IPS-NIHi7 (cell line): ENCODE measurements at regions not wholly inside any gene's neighbourhood (a gene's known extent, or its start where the extent isn't known, plus 50 kb on each side); places are given as distances from the start of the nearest gene placed in this dataset.
"Not testable (repeated sequence)": the region's sequence is repeated elsewhere in the genome, so short reads cannot be mapped to it uniquely, and the experiment has no call there.

ENCODE experiments used
- DNase-seq: peaks from one replicate; pipeline ENCODE4 v3.0.0; 2012; ENCODE audit warnings: mixed read lengths; ENCODE audit errors: extremely low spot score

DNA sequence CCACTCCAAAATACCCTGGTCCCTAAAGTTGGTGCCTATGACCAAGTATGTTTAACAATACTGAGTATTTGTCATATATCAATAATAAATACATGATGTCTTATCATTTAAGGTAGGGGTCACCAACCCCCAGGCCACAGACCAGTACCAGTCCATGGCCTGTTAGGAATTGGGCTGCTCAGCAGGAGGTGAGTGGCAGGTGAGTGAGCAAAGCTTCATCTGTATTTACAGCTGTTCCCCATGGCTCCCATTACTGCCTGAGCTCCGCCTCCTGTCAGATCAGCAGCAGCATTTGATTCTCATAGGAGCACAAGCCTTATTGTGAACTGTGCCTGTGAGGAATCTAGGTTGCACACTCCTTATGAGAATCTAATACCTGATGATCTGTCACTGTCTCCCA, 126.2 kb downstream of the HNRNPD start:
- DNase-seq, result no peak

DNA sequence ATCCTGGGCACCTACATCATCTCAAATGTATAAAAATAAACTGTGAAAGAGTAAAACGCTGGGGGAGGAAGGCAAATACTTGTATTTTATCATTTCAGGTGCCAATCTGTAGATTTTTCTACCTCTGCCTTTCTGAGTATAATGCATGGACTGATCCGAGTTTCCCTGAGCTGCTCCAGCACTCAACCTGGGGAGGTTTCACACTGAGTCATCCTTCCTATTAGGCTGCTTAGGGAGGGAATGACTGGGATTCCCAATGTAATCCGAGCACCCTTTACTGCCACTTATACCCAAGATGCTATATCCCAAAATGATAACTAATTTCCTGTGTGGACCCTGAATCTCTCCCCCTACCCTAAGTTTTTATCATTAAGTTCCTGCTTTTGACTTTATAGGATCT, 126.6 kb downstream of the HNRNPD start:
- peak; percentile 50 for DNase-seq

DNA sequence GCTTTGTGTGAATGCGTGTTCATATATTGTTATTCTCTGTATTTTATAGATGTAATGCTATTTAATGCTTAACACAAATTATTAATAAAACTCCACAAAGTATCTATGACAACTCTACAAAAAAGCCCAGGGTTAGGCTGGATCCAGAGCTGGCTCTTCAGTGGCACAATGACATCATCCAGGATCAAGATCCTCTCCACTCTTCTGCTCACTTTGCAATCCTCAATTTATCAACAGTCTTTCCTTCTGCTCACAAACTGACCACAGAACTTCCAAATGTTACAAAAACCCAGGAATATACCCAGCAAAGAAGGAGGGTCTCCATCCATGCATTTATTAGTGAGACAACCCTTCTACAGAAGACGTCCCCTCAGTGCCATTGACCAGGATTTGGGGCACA, 132.3 kb downstream of the HNRNPD start:
- DNase-seq, result no peak

DNA sequence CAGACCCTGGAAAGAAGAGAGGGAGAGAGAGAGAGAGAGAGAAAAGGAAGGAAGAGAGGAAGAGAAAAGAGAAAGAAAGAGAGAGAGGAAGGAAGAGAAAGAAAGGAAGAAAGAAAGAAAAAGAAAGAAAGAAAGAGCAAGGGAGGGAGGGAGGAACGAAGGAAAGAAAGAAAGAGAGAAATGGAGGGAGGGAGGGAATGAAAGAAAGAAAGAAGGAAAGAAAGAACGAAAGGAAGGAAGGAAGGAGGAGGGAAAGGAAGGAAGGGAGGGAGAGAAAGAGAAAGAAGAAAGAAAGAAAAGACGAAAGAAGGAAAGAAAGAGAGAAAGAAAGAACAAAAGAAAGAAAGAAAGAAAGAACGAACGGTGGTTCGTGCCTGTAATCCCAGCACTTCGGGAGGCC, 133.4 kb downstream of the HNRNPD start:
- no peak for DNase-seq

DNA sequence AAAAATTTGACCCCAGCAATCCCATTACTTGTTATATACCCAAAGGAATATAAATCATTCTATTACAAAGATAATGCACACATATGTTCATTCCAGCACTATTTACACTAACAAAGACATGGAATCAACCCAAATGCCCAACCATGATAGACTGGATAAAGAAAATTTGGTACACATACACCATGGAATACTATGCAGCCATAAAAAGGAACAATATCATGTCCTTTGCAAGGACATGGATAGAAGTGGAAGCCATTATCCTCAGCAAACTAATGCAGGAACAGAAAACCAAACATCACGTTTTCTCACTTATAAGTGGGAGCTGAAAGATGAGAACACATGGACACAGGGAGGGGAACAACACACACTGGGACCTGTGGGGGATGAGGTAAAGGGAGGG, 136.6 kb downstream of the HNRNPD start:
- not testable (repeated sequence) for DNase-seq

DNA sequence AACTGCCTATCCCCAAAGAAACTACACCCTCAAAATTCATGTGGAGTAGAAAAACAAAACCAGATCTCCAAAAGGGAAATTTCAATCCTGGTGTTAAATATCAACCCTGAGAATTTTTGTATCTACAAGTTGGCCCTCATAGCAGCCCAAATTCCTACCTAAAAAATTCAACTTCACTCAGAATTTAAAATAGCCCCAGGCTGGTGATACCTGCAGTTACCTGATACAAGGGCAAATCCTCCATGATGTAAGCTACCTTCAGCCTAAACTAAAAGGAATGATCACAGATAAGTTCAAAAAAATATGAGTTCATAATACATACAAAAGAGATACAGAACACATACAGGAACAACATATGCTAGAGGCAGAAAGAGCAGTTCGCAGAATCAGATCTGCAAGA, 138.4 kb downstream of the HNRNPD start:
- no peak for DNase-seq

DNA sequence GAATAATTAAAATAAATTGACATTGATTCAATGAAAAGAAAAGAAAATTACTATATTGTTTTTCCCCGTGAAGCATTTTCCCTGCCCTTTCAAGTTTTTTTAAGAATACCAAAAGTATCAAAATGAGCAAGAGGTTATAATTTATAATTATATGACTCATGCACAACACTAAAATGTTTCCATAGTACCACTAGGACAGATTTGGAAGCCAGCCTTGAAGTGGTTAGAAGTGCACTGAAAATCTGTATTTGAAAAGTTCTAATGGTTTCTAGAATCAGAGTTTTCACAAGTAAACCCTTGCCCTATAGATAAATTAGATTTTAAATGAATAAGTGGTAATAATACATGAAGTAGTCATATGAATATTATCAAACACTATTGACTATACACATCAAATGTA, 140.9 kb downstream of the HNRNPD start:
- DNase-seq, result no peak

DNA sequence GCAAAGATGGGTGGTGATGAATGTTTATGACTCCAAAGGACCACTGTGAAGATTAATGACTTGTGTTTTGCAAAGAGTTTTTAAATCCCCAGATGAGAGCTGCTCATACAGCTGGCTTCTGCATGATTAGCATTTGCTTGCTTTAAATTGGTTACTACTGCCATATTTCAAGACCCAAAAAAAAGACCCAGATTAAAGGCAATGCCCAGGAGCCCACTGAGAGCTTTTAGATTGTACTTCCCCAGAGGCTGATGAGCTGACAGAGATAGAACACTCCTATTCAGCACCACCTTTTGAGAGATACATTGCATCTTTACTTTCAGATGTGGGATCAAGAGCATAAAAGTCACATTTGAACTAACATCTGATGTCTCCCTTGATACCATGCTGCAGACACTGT, 142.0 kb downstream of the HNRNPD start:
- DNase-seq, result no peak

DNA sequence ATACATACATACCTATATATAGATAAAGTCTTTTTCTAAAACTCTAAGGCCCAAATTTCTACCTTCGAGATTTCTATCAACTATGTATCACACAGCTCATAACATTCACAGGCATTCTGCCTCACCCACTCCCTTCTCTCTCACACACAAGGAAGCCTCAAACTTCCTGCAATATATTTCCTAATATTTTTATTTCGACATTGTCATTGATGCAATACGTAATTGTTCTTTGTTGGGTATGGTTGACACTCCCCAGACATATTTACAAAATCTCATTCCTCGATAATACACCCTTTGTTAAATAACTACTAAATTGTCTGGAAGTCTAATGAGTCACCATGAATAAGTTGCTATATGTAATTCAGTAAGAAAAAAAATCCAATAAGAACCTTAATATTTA, 143.5 kb downstream of the HNRNPD start:
- no peak for DNase-seq

DNA sequence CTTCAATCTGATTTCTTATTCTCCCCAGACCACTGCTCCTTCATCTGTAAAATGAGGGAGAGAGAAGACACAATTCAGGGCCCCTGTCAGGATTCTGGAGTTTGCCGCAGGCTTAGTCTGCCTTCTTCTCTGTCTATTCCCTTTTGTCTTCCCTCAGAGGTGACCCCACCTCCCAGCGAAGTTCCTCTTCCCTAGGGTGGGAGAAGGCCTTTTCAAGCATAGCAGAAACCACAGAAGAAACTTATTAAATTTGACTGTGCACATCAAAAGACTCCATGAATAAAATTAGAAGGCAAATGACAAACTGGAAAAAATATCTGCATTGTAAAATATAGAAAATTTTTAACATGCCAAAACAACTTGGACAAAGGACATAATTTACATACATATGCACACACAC, 148.8 kb downstream of the HNRNPD start:
- no peak for DNase-seq

DNA sequence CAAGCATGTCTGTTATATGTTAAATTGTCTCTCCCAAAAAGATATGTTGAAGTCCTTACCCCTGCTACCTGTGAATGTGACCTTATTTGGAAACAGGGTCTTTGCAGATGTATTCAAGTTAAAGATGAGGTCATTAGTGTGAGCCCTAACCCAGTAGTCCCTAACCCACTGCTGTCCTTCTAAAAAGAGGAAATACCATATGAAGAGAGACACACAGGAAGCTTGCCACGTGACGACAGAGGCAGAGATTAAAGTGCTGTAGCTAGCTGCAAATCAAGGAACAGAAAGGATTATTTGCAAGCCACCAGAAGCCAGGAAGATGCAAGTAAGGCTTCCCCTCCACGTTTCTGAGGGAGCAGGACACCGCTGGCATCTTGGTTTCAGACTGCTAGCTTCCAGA, 150.1 kb downstream of the HNRNPD start:
- DNase-seq, result peak; percentile 23

DNA sequence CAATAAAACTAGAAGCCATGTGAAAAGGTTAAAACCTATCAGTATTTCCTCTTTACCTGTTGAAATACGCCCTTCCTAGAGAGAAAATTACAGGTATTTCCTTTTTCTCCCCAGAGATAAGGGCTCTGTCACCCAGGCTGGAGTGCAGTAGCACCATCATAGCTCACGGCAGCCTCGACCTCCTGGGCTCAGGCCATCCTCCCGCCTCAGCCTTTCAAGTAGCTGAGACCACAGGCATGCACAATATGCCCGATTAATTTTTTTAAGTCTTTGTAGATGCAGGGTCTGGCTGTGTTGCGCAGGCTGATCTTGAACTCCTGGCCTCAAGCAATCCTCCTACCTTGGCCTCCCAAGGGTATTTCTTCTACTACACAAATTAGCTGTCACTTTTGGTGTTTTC, 154.4 kb downstream of the HNRNPD start:
- DNase-seq, result no peak

DNA sequence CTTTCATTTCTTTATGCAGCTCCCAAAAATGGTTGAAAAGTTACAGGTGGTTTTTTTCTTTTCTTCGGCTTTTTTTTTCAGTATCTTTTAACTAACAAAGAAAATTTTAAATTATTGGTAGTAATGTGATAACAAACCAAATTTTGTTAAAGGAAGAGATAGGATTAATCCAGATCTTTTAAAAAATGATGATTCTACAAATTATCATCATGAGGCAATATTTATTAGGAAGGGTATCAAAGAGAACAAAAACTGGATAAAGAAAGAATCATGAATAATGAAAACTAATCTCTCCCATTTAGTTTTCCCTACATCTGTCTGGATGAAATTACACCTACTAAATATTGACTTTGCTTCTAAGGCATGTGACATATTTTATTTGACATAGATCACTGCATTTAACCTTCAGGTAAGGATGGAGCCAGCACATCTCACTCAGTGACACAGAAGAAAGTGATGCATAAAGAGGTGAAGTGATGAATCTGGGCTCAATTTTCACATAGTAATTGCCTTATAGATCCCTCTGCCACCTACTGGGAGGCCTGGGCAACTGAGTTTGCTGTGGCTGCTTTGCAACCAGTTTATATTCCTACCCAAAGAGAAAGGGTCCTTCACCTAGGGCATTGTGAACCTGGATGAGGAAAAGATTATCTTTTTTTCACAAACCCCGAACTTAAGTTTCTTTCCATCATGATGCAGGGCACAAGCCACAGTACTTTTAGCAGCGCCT, 155.6 kb downstream of the HNRNPD start:
- peak; percentile 29 for DNase-seq

DNA sequence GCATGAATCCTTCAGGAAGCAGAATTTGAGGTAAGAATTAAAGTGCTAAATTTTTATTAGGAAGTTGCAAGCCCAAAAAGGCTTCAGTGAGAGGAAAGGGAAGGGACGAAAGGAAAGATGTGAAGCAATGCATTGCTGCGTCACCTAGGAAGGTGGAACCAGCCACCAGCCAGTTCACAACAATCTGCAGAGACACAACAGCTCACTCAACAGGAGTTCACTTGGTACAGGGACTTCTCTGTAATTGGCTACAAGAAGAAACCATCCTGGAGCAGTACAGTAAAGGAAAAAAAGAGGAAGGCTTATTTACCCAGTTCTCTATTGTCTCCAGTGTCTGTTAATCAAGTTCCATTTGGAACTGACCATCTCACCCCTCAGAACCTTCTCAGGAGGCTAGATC, 157.6 kb downstream of the HNRNPD start:
- no peak for DNase-seq

DNA sequence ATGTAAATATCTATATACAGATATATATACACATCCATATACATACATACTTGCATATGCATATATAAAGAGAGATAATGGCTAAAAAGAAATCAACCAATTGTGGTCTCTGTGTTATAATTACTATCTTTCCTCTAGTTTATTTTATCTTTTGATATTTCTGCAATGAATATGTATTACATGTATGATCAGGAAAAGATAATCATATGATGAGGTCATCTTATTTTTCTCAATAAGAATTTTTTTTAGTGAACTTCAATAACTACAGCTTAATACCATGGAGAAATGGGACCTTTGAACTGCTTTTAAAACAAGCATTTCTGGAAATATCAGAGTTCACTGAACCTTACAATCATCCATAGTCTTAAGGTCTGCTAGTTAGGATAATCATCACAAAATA, 158.0 kb downstream of the HNRNPD start:
- DNase-seq, result no peak

DNA sequence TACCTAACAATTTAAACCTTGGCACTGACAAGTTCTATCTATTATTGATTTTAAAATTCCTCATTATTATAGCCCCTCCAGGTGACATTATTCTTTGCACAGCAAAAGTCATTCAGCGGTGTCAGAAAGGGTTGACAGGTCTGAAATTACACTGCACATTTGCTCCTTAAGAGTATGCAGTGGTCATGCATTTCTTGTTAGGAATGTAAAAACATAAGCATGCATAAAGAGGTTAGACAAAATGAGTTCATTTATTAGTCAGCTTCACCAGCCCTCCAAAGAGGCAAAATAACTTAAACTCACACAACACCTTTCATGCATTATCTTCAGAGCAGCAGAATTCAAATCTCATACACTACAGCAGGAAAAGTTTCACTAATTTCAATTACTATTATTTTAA, 158.8 kb downstream of the HNRNPD start:
- DNase-seq, result no peak

DNA sequence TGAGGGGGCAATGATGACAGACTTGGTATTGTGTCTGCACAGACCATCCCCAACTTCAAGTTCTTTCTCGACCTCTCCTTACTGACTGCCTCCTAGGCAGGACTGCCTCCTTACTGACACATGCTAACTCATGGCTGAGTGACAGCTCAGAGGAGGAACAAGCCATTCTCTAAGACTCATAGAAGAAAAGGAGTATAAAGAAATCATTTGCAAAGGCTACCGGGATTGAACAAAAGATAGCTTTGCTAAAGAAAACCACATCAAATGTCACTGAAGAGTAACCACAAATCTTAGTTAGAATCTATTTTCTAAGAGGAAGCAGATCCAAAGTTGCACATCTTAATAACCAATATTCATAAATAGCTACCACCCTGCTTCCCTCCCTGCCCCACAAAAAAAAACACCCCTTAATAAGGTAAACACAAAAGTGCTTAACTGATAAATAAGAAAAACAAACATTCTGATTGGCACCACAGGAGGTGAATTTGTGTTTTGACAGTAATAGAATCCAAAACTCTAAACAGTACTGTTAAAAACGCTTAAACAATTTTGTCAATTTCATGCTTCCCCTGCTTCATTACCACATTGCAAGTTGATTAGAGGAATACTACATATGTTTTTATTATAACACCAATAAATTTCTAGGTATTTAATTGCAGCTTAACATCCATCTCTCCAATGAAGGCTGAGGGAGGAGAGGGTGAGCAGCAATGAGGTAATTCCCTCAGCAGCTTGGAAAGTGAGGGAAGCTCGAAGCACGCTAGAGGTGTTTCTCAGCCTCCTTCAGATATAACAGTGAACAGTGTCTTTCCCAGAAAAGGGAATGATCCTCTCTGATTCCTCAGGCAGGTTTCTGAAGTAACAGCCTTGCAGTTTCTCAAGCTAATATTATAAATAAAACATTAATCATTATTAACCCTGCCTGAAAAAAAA, 160.0 kb downstream of the HNRNPD start:
- no peak for DNase-seq

DNA sequence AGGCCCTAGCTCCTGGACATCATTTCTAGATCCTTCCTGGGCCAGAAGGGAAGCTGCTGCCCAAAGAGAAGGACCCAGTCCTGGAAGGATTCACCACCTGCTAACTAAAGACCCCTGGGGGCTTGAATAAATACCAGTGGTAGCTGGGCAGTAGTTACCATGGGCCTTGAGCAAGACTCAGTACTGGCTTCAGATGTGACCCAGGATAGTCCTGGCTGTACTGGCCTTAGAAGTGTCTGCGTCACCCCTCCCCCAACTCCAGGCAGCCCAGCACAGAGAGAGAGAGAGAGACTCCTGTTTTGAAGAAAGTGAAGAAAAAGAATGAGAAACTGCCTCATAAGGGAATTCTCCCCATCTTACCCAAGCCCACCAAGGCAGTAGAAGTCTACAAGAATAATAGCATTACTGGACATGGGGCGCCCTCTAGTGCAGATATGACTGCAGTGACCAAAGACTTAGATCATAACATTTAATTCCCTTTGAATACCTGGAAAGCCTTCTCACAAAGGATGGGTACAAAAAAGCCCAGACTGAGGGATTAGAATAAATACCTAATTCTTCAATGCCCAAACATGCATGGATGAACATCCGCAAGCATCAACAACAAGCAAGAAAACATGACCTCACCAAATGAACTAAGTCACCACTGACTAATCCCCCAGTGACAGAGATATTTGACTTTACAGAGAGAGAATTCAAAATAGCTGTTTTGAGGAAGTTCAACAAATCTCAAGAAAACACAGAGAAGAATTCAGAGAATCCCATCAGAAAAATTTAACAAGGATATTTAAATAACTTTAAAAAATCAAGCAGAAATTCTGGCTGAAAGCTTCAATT, 171.8 kb downstream of the HNRNPD start:
- DNase-seq, result peak; percentile 48

DNA sequence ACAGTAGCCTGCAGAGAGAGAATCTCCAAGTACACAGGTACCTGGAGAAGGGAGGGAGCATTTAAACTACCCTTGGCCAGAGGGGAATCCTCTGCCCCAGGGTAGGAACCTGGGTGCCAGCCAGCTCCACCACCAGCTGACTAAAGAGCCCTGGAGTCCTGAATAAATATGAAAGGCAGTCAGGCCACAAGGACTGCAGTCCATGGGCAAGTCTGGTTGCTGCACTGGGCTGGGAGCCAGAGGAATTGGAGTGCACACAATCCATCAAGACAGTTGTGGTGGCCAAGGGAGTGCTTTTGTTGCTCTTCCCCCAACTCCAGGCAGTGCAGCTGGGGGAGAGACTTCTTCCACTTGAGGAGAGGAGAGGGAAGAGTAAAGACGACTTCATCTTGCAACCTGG, 172.5 kb downstream of the HNRNPD start:
- DNase-seq, result no peak

DNA sequence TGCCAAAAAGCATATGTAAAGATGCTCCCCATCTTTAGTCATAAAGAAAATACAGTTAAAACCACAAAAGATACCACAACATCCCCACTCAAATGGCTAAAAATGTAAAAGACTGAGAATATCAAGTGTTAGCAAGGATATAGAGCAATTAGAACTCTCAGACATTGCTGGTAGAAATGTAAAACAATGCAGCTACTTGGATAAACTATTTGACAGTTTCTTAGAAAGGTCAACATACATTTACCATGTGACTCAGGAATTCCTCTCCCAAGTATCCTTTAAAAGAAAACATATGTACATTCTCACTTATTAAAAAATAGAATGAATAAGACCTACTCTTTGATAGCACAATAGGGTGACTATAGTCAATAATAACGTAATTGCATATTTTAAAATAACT, 173.7 kb downstream of the HNRNPD start:
- no peak for DNase-seq

DNA sequence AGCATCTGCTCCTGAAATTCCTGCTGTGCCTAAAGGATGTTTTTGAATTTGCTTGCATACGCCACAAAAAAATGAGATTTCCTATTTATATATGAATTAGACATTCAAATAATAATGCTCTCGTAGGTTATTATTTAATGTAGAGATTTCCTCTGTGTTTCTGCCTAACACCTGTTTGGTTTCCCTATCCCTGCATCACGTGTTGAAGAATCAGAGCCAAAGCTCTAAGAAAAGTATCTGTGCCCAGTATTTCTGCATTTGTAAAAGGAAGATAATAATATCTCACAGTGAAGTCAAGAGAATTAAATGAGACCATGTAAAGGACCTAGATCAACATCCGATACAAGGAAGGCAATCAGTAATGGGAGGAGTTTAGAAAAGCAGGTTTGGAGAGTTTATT, 179.5 kb downstream of the HNRNPD start:
- no peak for DNase-seq

DNA sequence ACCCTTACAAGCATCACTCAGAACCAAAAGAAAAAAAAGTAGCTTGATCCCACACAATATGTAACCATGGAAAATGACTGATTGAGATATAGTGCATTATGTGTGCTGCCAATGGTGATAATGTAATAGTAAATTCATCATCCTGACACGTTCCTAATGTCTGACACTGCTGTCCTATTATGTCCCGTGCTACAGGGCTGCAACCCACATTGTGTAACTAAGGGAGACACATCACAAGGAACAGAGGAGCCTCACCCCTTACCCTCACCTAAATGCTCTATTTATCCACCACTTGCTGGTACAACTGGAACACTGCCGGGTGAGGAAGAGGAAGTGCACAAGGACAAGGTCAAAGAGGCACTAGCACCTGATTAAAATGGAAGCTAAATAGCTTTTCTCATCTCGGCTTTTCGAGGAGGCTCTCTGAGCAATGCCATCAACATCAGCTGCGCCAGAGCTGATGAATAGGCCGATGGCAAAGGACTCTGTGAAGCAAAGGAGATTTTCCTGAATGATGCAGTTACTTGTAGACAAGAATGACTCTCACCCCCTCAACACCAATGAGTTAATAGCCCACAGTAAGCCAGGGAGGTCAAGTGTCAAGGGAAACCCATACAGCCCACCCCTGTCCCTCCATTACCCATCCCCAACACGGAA, 181.6 kb downstream of the HNRNPD start:
- DNase-seq, result no peak
